Brain microvascular endothelial cell (primary cell): ENCODE measurements at regions not wholly inside any gene's neighbourhood (a gene's known extent, or its start where the extent isn't known, plus 50 kb on each side); places are given as distances from the start of the nearest gene placed in this dataset.

Experiments used
- DNase-seq: peaks from one replicate; pipeline ENCODE4 v3.0.0-alpha.2; 2020
- H3K27ac ChIP-seq: fragments of 250-450 bp; sonication (Bioruptor Pico); 2 replicates; pipeline ENCODE4 v1.5.1; 2020; ENCODE audit warnings: mild to moderate bottlenecking, moderate library complexity
- H3K27me3 ChIP-seq: fragments of 250-450 bp; sonication (Bioruptor Pico); replicated peaks from 2 replicates; pipeline ENCODE4 v1.5.1; 2020; ENCODE audit warnings: mild to moderate bottlenecking
- H3K36me3 ChIP-seq: fragments of 250-450 bp; sonication (Bioruptor Pico); replicated peaks from 2 replicates; pipeline ENCODE4 v1.5.1; 2020; ENCODE audit warnings: mild to moderate bottlenecking
- H3K4me3 ChIP-seq: 2 replicates; pipeline ENCODE4 v1.5.1; 2011; ENCODE audit warnings: low read depth, mild to moderate bottlenecking, control low read depth, low read length, moderate library complexity
- CTCF ChIP-seq: IDR thresholded peaks from 2 replicates; pipeline ENCODE4 v1.5.1; 2011; ENCODE audit warnings: low read depth, mild to moderate bottlenecking, moderate library complexity, low read length, control low read depth, inconsistent platforms; ENCODE audit errors: missing control alignments
- in situ Hi-C: cut with HindIII; loops from 2 replicates; pipeline ENCODE4 v1.10.0; 2017; ENCODE audit warnings: low sequenced_read_pairs, low pct_ligation_motif_present

- H3K27ac ChIP-seq: no peak overlapping the region
- no peaks in the 10 kb centered on the region for H3K27me3 ChIP-seq
- H3K36me3 ChIP-seq: no peaks in the 10 kb centered on the region
- DNase-seq: no peak
- in situ Hi-C loops: no loop called here
- no peak for TF ChIP-seq CTCF
- no peak overlapping the region for H3K4me3 ChIP-seq
Observed at GRCh38 chr22:49016909-49017481, 810.7 kb downstream of the BRD1 start.

- no peak for DNase-seq
- in situ Hi-C loops: no loop called here
- no peak for TF ChIP-seq CTCF
- Histone ChIP-seq H3K4me3 (no peak overlapping the region), H3K36me3 (no peaks in the 10 kb centered on the region), H3K27ac (no peak overlapping the region), H3K27me3 (no peaks in the 10 kb centered on the region)
Observed at GRCh38 chr22:49015993-49016908, 811.4 kb downstream of the BRD1 start.

- Histone ChIP-seq H3K4me3 (no peak overlapping the region), H3K27me3 (no peaks in the 10 kb centered on the region), H3K36me3 (no peaks in the 10 kb centered on the region), H3K27ac (no peak overlapping the region)
- no peak for DNase-seq
- TF ChIP-seq CTCF: no peak
- in situ Hi-C loops: no loop called here
Observed at GRCh38 chr22:49015459-49015858, 812.2 kb downstream of the BRD1 start.

GRCh38 chr22:49014227-49015201, 813.2 kb downstream of the BRD1 start:
- H3K27ac ChIP-seq: no peak overlapping the region
- no peak for TF ChIP-seq CTCF
- DNase-seq: no peak
- no peaks in the 10 kb centered on the region for H3K36me3 ChIP-seq
- H3K27me3 ChIP-seq: no peaks in the 10 kb centered on the region
- no peak overlapping the region for H3K4me3 ChIP-seq
- in situ Hi-C loops: no loop called here

- in situ Hi-C loops: no loop called here
Observed at GRCh38 chr22:49013707-49014106, 814.0 kb downstream of the BRD1 start.

More at GRCh38 chr22:49013707-49014106, 814.0 kb downstream of the BRD1 start:
- DNase-seq: no peak
- TF ChIP-seq CTCF: no peak
- H3K4me3 ChIP-seq: no peak overlapping the region
- no peaks in the 10 kb centered on the region for H3K27me3 ChIP-seq
- no peaks in the 10 kb centered on the region for H3K36me3 ChIP-seq
- H3K27ac ChIP-seq: no peak overlapping the region
